H9 (cell line): ENCODE measurements at regions not wholly inside any gene's neighbourhood (a gene's known extent, or its start where the extent isn't known, plus 50 kb on each side); places are given as distances from the start of the nearest gene placed in this dataset.

Source experiments
- DNase-seq: peaks from one replicate; pipeline ENCODE4 v3.0.0-alpha.2; 2017
- H2AFZ ChIP-seq: one replicate; pipeline ENCODE4 v1.6.1; 2013; ENCODE audit warnings: mild to moderate bottlenecking, low read length, control low read depth, moderate library complexity
- H2AK5ac ChIP-seq: 2 replicates; pipeline ENCODE4 v1.6.1; 2013; ENCODE audit warnings: low read length, control low read depth, mixed read lengths; ENCODE audit not compliant: insufficient read length
- H2BK120ac ChIP-seq: one replicate; pipeline ENCODE4 v1.6.1; 2013; ENCODE audit warnings: low read depth, mild to moderate bottlenecking, low read length, control low read depth, inconsistent platforms; ENCODE audit not compliant: poor library complexity, severe bottlenecking
- H2BK12ac ChIP-seq: 2 replicates; pipeline ENCODE4 v1.6.1; 2013; ENCODE audit warnings: low read length, control low read depth, mixed read lengths, low read depth; ENCODE audit not compliant: insufficient read length
- H2BK15ac ChIP-seq: 2 replicates; pipeline ENCODE4 v1.6.1; 2013; ENCODE audit warnings: low read depth, low read length, control low read depth
- H2BK20ac ChIP-seq: one replicate; pipeline ENCODE4 v1.6.1; 2013; ENCODE audit warnings: low read depth, mild to moderate bottlenecking, low read length, control low read depth, inconsistent platforms; ENCODE audit not compliant: poor library complexity, severe bottlenecking
- H2BK5ac ChIP-seq: 2 replicates; pipeline ENCODE4 v1.6.1; 2013; ENCODE audit warnings: low read length, control low read depth, mixed read lengths; ENCODE audit not compliant: insufficient read length
- H3K14ac ChIP-seq: 2 replicates; pipeline ENCODE4 v1.6.1; 2013; ENCODE audit warnings: low read length, control low read depth; ENCODE audit not compliant: insufficient read depth
- H3K18ac ChIP-seq: 2 replicates; pipeline ENCODE4 v1.6.1; 2013; ENCODE audit warnings: low read depth, mild to moderate bottlenecking, mixed read lengths, low read length, control low read depth; ENCODE audit not compliant: insufficient read length
- H3K23ac ChIP-seq: 2 replicates; pipeline ENCODE4 v1.6.1; 2013; ENCODE audit warnings: low read length, control low read depth, mixed read lengths, low read depth; ENCODE audit not compliant: insufficient read length
- H3K23me2 ChIP-seq: 2 replicates; pipeline ENCODE4 v1.6.1; 2013; ENCODE audit warnings: low read depth, mild to moderate bottlenecking, mixed read lengths, low read length, control low read depth; ENCODE audit not compliant: insufficient read length, poor library complexity, severe bottlenecking
- H3K27ac ChIP-seq: 2 replicates; pipeline ENCODE4 v1.5.1; 2013; ENCODE audit warnings: low read length, control low read depth, mixed read lengths, low read depth; ENCODE audit not compliant: insufficient read length
- H3K27me3 ChIP-seq: 2 replicates; pipeline ENCODE4 v1.6.1; 2013; ENCODE audit warnings: low read length, control low read depth, inconsistent platforms; ENCODE audit not compliant: insufficient read depth
- H3K4ac ChIP-seq: 2 replicates; pipeline ENCODE4 v1.6.1; 2013; ENCODE audit warnings: low read depth, mild to moderate bottlenecking, control low read depth, inconsistent platforms, low read length, moderate library complexity
- H3K4me1 ChIP-seq: 2 replicates; pipeline ENCODE4 v1.6.1; 2013; ENCODE audit warnings: low read length, control low read depth, inconsistent platforms; ENCODE audit not compliant: insufficient read depth
- H3K4me2 ChIP-seq: 2 replicates; pipeline ENCODE4 v1.6.1; 2013; ENCODE audit warnings: low read length, control low read depth, mixed read lengths; ENCODE audit not compliant: insufficient read length, insufficient read depth
- H3K56ac ChIP-seq: 2 replicates; pipeline ENCODE4 v1.6.1; 2013; ENCODE audit warnings: low read depth, mild to moderate bottlenecking, mixed read lengths, low read length, control low read depth; ENCODE audit not compliant: insufficient read length
- H3K79me1 ChIP-seq: 2 replicates; pipeline ENCODE4 v1.6.1; 2013; ENCODE audit warnings: low read depth, mild to moderate bottlenecking, moderate library complexity, low read length, control low read depth, inconsistent platforms; ENCODE audit not compliant: insufficient read depth, poor library complexity, severe bottlenecking
- H3K79me2 ChIP-seq: 2 replicates; pipeline ENCODE4 v1.6.1; 2013; ENCODE audit warnings: low read length, control low read depth, inconsistent platforms; ENCODE audit not compliant: insufficient read depth
- H3K9ac ChIP-seq: 2 replicates; pipeline ENCODE4 v1.6.1; 2013; ENCODE audit warnings: low read length, control low read depth, mixed read lengths; ENCODE audit not compliant: insufficient read length; ENCODE audit errors: extremely low read depth
- H3K9me3 ChIP-seq: one replicate; pipeline ENCODE4 v1.6.1; 2013; ENCODE audit warnings: low read depth, low read length, inconsistent platforms; ENCODE audit not compliant: control insufficient read depth
- H3T11ph ChIP-seq: one replicate; pipeline ENCODE4 v1.6.1; 2013; ENCODE audit warnings: mild to moderate bottlenecking, low read length, control low read depth, inconsistent platforms
- H4K20me1 ChIP-seq: one replicate; pipeline ENCODE4 v1.6.1; 2013; ENCODE audit not compliant: control insufficient read depth, insufficient read length, insufficient read depth
- H4K5ac ChIP-seq: 2 replicates; pipeline ENCODE4 v1.6.1; 2013; ENCODE audit warnings: low read depth, mild to moderate bottlenecking, mixed read lengths, low read length, control low read depth; ENCODE audit not compliant: insufficient read length
- H4K8ac ChIP-seq: replicated peaks from 2 replicates; pipeline ENCODE4 v1.6.1; 2013; ENCODE audit warnings: low read length, control low read depth, mixed read lengths, low read depth; ENCODE audit not compliant: insufficient read length
- H4K91ac ChIP-seq: 2 replicates; pipeline ENCODE4 v1.6.1; 2013; ENCODE audit warnings: low read depth, mild to moderate bottlenecking, moderate library complexity, mixed read lengths, low read length, control low read depth; ENCODE audit not compliant: insufficient read length
- H3K27ac Mint-ChIP-seq, 3 experiments: 2 replicates in 2 of 3; 3 replicates in 1 of 3; pipeline ENCODE4 v1.8.0; 2020 to 2021; ENCODE audit warnings: mixed read lengths in 3 of 3, mild to moderate bottlenecking in 1 of 3, moderate library complexity in 1 of 3
- H3K27me3 Mint-ChIP-seq: 2 replicates; pipeline ENCODE4 v1.8.0; 2021; ENCODE audit warnings: low read depth, mild to moderate bottlenecking, moderate library complexity, mixed read lengths
- H3K36me3 Mint-ChIP-seq, 3 experiments: 2 replicates in 2 of 3; 3 replicates in 1 of 3; pipeline ENCODE4 v1.8.0; 2020 to 2021; ENCODE audit warnings: low read depth in 3 of 3, mixed read lengths in 3 of 3; ENCODE audit not compliant: insufficient read depth in 1 of 3
- H3K4me1 Mint-ChIP-seq, 2 experiments: 2 replicates each; pipeline ENCODE4 v1.8.0; 2020; ENCODE audit warnings: mixed read lengths in 2 of 2
- H3K4me3 Mint-ChIP-seq, 2 experiments: 2 replicates in 1 of 2; 3 replicates in 1 of 2; pipeline ENCODE4 v1.8.0; 2020 to 2021; ENCODE audit warnings: mild to moderate bottlenecking in 2 of 2, mixed read lengths in 2 of 2, moderate library complexity in 1 of 2
- H3K9me3 Mint-ChIP-seq, 2 experiments: 2 replicates in 1 of 2; 3 replicates in 1 of 2; pipeline ENCODE4 v1.8.0; 2020; ENCODE audit warnings: mild to moderate bottlenecking in 2 of 2, mixed read lengths in 2 of 2, moderate library complexity in 1 of 2
- CTCF ChIP-seq: fragments of 200-600 bp; sonication (generic); conservative IDR thresholded peaks from 3 replicates; pipeline ENCODE4 v1.8.0; 2021; ENCODE audit warnings: antibody characterized with exemption, mild to moderate bottlenecking
- WGBS: extraction: QIAGEN DNeasy Blood & Tissue Kit; methylation state at CpG from one replicate; pipeline ENCODE4 v1.1.7; 2013; ENCODE audit warnings: missing lambda C conversion rate, low lambda C conversion rate, mixed read lengths; ENCODE audit not compliant: insufficient read length; ENCODE audit errors: extremely low coverage; 5-methylcytosine and 5-hydroxymethylcytosine counted together

- H2BK12ac ChIP-seq = no peak overlapping the region
- H3K4me2 ChIP-seq = no peak overlapping the region
- no peak for TF ChIP-seq CTCF
- H3K27me3 ChIP-seq = no peaks in the 10 kb centered on the region
- no peak overlapping the region for H3K27ac ChIP-seq
- DNase-seq = no peak
- peaks cover 15 to 17% of the 10 kb centered on the region in 2 experiments for H3K4me1 Mint-ChIP-seq
- H3K4me3 Mint-ChIP-seq = no peak overlapping the region
- H3K9me3 Mint-ChIP-seq = peaks cover 0 to 2% of the 10 kb centered on the region in 2 experiments; a peak in 2 of 5 replicates
- H4K8ac ChIP-seq = no peak overlapping the region
- no peak overlapping the region for H2AK5ac ChIP-seq
- H3K27me3 Mint-ChIP-seq = no peaks in the 10 kb centered on the region
- H3K36me3 Mint-ChIP-seq = no peaks in the 10 kb centered on the region; a peak in 3 of 7 replicates
- no CpG with 5 or more reads among the region's 5 CpGs for whole genome bisulfite sequencing
- no peak overlapping the region for H4K5ac ChIP-seq
- no peak overlapping the region for H3K14ac ChIP-seq
- H3T11ph ChIP-seq = no peak overlapping the region
- no peak overlapping the region for H2BK15ac ChIP-seq
- H4K20me1 ChIP-seq = no peaks in the 10 kb centered on the region
- H3K79me2 ChIP-seq = no peaks in the 10 kb centered on the region
- H3K56ac ChIP-seq = no peak overlapping the region
- no peaks in the 10 kb centered on the region for H3K9me3 ChIP-seq
- no peak overlapping the region for H4K91ac ChIP-seq
- H3K27ac Mint-ChIP-seq = no peak overlapping the region
- no peak overlapping the region for H2AFZ ChIP-seq
- no peak overlapping the region for H2BK120ac ChIP-seq
- H3K4me1 ChIP-seq = no peaks in the 10 kb centered on the region; the same call in 1 of the 2 replicates
- no peaks in the 10 kb centered on the region for H3K23me2 ChIP-seq
- H2BK5ac ChIP-seq = no peak overlapping the region
- H3K18ac ChIP-seq = no peak overlapping the region
- no peak overlapping the region for H3K4ac ChIP-seq
- no peak overlapping the region for H3K23ac ChIP-seq
- no peak overlapping the region for H2BK20ac ChIP-seq
- H3K79me1 ChIP-seq = no peaks in the 10 kb centered on the region
- H3K9ac ChIP-seq = no peak overlapping the region
These were observed 137.3 kb upstream of the FNDC3A start for GRCh38 chr13:48838193-48838973.
